ENCODE measurements at regions not wholly inside any gene's neighbourhood (a gene's known extent, or its start where the extent isn't known, plus 50 kb on each side); places are given as distances from the start of the nearest gene placed in this dataset.
A peak's percentile ranks its signal among the peaks of the same experiment; 100 is the strongest.

DNA sequence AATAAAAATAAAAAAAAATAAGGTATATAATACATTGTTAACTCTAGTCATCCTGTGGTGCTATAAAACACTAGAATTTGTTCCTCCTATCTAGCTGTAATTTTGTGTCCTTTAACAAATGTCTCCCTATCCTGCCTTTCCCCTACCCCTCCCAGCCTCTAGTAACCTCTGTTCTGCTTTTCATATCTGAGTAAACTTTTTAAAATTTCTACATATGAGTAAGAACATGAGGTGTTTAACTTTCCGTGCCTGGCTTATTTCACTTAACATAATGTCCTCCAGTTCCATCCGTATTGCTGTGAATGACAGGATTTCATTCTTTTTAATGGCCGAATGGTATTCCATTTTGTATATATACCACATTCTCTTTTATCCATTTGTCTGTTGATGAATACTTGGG lies 71.3 kb upstream of the GNG2 start:
- TF ChIP-seq, protein P1, sequence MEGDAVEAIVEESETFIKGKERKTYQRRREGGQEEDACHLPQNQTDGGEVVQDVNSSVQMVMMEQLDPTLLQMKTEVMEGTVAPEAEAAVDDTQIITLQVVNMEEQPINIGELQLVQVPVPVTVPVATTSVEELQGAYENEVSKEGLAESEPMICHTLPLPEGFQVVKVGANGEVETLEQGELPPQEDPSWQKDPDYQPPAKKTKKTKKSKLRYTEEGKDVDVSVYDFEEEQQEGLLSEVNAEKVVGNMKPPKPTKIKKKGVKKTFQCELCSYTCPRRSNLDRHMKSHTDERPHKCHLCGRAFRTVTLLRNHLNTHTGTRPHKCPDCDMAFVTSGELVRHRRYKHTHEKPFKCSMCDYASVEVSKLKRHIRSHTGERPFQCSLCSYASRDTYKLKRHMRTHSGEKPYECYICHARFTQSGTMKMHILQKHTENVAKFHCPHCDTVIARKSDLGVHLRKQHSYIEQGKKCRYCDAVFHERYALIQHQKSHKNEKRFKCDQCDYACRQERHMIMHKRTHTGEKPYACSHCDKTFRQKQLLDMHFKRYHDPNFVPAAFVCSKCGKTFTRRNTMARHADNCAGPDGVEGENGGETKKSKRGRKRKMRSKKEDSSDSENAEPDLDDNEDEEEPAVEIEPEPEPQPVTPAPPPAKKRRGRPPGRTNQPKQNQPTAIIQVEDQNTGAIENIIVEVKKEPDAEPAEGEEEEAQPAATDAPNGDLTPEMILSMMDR (IDR thresholded peaks at IDR 0.05; ENCODE audit: low read depth, low read length): no peak
- no peak for DNase-seq (ENCODE audit: low read depth in 2 of 2)
- no peak overlapping the region for H3K4me3 ChIP-seq (replicated peaks in 1 of 2; ENCODE audit: low read depth in 2 of 2, low read length in 2 of 2)

DNA sequence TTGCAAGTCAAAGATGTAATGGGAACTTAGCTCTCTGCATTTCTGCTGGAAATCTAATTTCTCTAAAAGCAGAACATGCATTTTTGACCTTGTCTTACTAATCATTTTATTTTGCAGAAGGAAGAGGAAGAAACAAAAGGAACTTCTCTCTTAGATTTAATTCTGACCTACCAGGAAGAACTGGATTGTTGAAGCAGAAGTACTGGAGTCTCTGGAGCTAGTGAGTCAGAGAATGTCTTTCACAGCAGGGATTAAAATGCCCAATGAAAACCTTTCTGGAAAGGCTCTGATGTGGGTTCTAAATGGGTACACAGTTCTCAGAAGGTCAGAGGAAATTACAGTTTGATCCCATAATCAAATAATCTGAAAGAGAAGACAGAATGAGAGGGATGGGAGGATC lies 70.8 kb upstream of the GNG2 start:
- H3K4me3 ChIP-seq (replicated peaks in 1 of 2; ENCODE audit: low read depth in 2 of 2, low read length in 2 of 2): no peak overlapping the region

DNA sequence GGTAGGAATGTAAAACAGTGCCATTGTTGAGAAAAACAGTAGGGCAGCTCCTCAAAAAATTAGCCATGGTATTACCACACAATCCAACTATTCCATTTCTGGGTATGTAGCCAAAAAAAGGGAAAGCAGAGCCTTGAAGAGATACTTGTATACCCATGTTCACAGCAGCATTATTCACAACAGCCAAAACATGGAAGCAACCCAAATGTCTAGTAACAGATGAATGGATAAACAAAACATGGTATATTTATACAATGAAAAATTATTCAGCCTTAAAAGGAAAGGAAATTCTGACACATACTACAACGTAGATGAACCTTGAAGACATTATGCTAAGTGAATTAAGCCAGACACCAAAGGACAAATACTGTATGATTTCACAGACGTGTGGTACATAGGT lies 67.6 kb upstream of the GNG2 start:
- DNase-seq (ENCODE audit: low read depth in 2 of 2): peak; percentile 37 to 40
- no peak overlapping the region for H3K4me3 ChIP-seq (replicated peaks in 1 of 2; ENCODE audit: low read depth in 2 of 2, low read length in 2 of 2)
- TF ChIP-seq, protein P1 (IDR thresholded peaks at IDR 0.05; ENCODE audit: low read depth, low read length): no peak

More for the DNA sequence above, 70.8 kb upstream of the GNG2 start:
- DNase-seq (ENCODE audit: low read depth in 2 of 2): no peak
- TF ChIP-seq, protein P1 (IDR thresholded peaks at IDR 0.05; ENCODE audit: low read depth, low read length): no peak

DNA sequence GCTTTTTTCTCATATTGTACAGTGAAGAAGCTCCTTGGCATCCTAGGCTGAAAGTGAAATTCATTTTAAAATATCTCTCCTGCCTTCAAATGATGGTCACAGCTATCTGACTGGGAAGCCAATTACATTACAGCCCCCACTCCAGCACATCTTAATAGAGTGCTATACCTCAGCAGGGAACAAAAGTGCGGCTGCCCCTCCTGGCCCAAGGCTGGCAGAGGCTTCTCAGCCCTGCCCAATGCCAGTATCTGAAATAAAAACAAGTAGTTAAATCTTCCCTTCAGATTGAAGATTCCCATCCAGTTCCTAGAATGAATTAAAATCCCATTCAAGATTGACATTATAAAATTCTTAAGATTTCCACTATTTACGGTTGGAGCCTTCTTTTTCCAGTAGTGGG lies 54.9 kb upstream of the GNG2 start:
- no peak overlapping the region for H3K4me3 ChIP-seq (replicated peaks in 1 of 2; ENCODE audit: low read depth in 2 of 2, low read length in 2 of 2)
- no peak for DNase-seq (ENCODE audit: low read depth in 2 of 2)
- TF ChIP-seq, protein P1 (IDR thresholded peaks at IDR 0.05; ENCODE audit: low read depth, low read length): peak; percentile 34

DNA sequence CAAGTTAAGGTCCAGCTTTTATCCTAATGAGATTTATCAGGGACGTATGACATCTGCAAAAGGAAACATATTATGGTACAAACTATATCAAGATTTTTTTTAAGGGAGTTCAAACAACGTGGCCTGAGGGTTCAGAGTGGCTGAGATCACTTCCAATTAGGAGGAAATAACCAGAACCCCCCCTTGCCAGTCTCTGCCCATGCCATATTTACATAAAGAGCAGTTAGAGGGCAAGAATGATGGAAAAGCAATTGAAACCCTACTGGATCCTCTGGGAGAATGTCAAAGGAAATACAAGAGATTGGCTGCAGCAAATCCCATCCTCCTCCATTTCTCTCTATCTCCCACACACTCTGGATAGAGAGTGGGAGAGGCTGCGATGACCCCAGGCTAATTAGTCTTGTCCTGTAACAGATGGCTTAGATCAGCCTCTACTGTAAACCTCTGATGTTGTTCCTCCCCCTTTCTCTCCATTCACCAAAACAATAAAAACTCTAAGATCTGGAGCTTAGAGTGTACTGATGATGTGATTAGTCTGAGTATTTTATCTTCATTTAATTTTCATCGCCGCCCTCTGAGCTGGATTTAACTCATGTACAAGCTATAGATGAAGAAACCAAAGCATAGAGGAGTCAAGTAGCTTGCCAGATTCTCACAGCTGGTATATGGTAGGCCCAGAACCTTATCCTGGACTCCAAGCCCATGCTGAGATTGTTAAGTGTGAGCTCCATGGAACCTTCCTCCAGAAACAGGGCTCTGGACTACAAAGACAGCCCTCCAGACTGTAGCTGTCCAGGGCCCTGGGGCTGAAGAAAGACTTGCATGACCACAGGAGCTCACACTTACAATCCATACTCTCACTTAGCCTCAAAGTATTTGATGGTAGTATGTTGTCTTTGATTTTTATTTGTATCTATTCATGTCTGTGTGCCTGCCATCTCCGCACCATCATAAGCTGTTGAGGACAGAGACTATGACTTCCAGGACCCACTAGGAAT lies 54.1 kb upstream of the GNG2 start:
- no peak for DNase-seq (ENCODE audit: low read depth in 2 of 2)
- TF ChIP-seq, protein P1 (IDR thresholded peaks at IDR 0.05; ENCODE audit: low read depth, low read length): no peak
- no peak overlapping the region for H3K4me3 ChIP-seq (replicated peaks in 1 of 2; ENCODE audit: low read depth in 2 of 2, low read length in 2 of 2)

DNA sequence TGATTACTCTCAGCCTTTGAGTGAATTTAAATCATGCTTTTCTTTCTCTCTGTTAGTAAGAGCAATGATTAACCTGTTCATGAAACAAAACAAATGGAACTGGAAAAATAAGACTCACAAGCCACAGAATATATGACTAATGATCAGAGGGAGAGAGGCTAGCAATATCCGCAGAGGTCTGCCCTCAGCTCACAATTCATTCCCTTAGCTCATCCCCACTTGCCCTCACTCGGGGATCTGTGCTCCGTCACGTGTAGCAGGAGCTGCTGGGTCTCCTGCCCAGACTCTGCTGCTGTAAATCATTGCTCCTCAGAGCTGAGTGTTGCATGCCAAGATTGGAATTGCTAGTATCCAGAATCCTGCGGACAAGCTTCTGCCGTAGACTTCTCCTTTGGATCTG lies 53.1 kb upstream of the GNG2 start:
- peak in 1 of 2 donors; percentile 25 for DNase-seq (ENCODE audit: low read depth in 2 of 2)
- TF ChIP-seq, protein P1 (IDR thresholded peaks at IDR 0.05; ENCODE audit: low read depth, low read length): no peak
- H3K4me3 ChIP-seq (replicated peaks in 1 of 2; ENCODE audit: low read depth in 2 of 2, low read length in 2 of 2): no peak overlapping the region

All from cardiac fibroblast (primary cell).